Endothelial cell (in vitro differentiated cells): ENCODE measurements at regions not wholly inside any gene's neighbourhood (a gene's known extent, or its start where the extent isn't known, plus 50 kb on each side); places are given as distances from the start of the nearest gene placed in this dataset.

Experiments
- DNase-seq: peaks from one replicate; pipeline ENCODE4 v3.0.0; 2021; ENCODE audit warnings: low spot score
- H3K27ac Mint-ChIP-seq: one replicate; pipeline ENCODE4 v1.8.0; 2021; ENCODE audit warnings: mixed read lengths, inconsistent platforms; ENCODE audit not compliant: unreplicated experiment
- H3K27me3 Mint-ChIP-seq: one replicate; pipeline ENCODE4 v1.8.0; 2021; ENCODE audit warnings: mild to moderate bottlenecking, moderate library complexity, mixed read lengths, inconsistent platforms; ENCODE audit not compliant: unreplicated experiment
- H3K36me3 Mint-ChIP-seq: one replicate; pipeline ENCODE4 v1.8.0; 2021; ENCODE audit warnings: mild to moderate bottlenecking, low read depth, mixed read lengths, inconsistent platforms; ENCODE audit not compliant: unreplicated experiment
- H3K4me1 Mint-ChIP-seq: one replicate; pipeline ENCODE4 v1.8.0; 2021; ENCODE audit warnings: mild to moderate bottlenecking, mixed read lengths, inconsistent platforms; ENCODE audit not compliant: unreplicated experiment
- H3K4me3 Mint-ChIP-seq: one replicate; pipeline ENCODE4 v1.8.0; 2021; ENCODE audit warnings: mild to moderate bottlenecking, mixed read lengths, inconsistent platforms; ENCODE audit not compliant: unreplicated experiment
- H3K9me3 Mint-ChIP-seq: one replicate; pipeline ENCODE4 v1.8.0; 2021; ENCODE audit warnings: mixed read lengths, inconsistent platforms; ENCODE audit not compliant: unreplicated experiment
- TF ChIP-seq, protein P1 (sequence below): fragments of 200-600 bp; sonication (generic); IDR thresholded peaks from one replicate; pipeline ENCODE4 v1.5.0; 2021; ENCODE audit warnings: antibody characterized with exemption; ENCODE audit not compliant: unreplicated experiment

GRCh38 chr3:31102196-31102879 is 207.9 kb upstream of the GADL1 start:
- TF ChIP-seq, protein P1, sequence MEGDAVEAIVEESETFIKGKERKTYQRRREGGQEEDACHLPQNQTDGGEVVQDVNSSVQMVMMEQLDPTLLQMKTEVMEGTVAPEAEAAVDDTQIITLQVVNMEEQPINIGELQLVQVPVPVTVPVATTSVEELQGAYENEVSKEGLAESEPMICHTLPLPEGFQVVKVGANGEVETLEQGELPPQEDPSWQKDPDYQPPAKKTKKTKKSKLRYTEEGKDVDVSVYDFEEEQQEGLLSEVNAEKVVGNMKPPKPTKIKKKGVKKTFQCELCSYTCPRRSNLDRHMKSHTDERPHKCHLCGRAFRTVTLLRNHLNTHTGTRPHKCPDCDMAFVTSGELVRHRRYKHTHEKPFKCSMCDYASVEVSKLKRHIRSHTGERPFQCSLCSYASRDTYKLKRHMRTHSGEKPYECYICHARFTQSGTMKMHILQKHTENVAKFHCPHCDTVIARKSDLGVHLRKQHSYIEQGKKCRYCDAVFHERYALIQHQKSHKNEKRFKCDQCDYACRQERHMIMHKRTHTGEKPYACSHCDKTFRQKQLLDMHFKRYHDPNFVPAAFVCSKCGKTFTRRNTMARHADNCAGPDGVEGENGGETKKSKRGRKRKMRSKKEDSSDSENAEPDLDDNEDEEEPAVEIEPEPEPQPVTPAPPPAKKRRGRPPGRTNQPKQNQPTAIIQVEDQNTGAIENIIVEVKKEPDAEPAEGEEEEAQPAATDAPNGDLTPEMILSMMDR = no peak
- H3K4me1 Mint-ChIP-seq = peaks cover 6% of the 10 kb centered on the region
- H3K4me3 Mint-ChIP-seq = no peak overlapping the region
- no peaks in the 10 kb centered on the region for H3K27me3 Mint-ChIP-seq
- H3K27ac Mint-ChIP-seq = no peak overlapping the region
- DNase-seq = no peak
- no peaks in the 10 kb centered on the region for H3K9me3 Mint-ChIP-seq
- H3K36me3 Mint-ChIP-seq = no peaks in the 10 kb centered on the region

- Mint-ChIP-seq H3K27ac (no peak overlapping the region), H3K4me3 (no peak overlapping the region), H3K36me3 (no peaks in the 10 kb centered on the region), H3K9me3 (no peaks in the 10 kb centered on the region), H3K27me3 (no peaks in the 10 kb centered on the region), H3K4me1 (peaks cover 6% of the 10 kb centered on the region)
- TF ChIP-seq, protein P1 = no peak
- DNase-seq = no peak
Observed at GRCh38 chr3:31103181-31103580, 208.7 kb upstream of the GADL1 start.

DNA sequence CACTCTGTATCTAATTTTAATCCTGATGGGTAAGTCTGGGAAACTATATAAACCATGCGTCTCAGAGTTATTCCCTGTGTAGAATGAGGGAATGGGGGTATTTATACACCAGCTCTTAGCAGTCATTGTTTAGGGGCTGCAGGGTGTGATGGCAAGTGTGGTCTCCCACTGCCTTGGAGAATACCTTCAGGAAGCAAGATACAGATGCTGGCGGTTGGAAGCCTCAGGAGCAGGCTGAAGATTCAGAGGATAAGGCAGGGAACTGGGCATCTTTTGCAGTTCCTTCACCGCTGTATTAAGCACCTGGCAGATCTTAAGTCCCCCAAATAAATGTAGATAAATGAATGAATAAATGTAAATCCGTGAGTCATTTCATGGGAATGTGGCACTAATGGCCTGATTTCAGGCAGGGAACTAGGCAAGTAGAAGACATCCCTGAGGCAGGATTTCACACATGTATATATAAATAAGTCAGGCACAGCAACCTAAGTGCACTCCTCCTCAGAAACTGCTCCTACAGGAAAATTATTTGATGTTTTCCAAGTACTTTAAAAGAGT is 209.2 kb upstream of the GADL1 start:
- TF ChIP-seq, protein P1 = no peak
- Mint-ChIP-seq H3K9me3 (no peaks in the 10 kb centered on the region), H3K27me3 (no peaks in the 10 kb centered on the region), H3K27ac (no peak overlapping the region), H3K4me3 (no peak overlapping the region), H3K36me3 (no peaks in the 10 kb centered on the region), H3K4me1 (peaks cover 6% of the 10 kb centered on the region)
- no peak for DNase-seq

DNA sequence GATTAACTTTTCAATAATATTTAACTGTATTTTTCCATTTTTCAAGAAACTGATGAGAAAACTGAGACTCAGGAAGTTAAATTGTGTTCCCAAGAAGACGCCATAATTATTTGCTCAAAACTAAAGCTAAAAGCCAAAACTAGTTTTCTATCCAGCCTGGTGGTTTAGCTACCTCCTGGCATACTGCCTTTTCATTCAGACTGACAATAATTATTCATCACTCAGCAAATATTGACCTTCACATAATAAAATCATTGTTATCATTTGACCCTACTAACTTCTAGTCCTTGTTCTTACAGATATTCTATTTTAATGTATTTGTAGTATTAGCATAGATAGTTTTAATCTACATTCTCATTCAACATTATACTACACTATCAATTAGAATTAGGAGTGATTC is 210.6 kb upstream of the GADL1 start:
- no peak for DNase-seq
- Mint-ChIP-seq H3K27me3 (no peaks in the 10 kb centered on the region), H3K4me3 (no peak overlapping the region), H3K36me3 (no peaks in the 10 kb centered on the region), H3K4me1 (no peaks in the 10 kb centered on the region), H3K9me3 (no peaks in the 10 kb centered on the region), H3K27ac (no peak overlapping the region)
- TF ChIP-seq, protein P1 = no peak

DNA sequence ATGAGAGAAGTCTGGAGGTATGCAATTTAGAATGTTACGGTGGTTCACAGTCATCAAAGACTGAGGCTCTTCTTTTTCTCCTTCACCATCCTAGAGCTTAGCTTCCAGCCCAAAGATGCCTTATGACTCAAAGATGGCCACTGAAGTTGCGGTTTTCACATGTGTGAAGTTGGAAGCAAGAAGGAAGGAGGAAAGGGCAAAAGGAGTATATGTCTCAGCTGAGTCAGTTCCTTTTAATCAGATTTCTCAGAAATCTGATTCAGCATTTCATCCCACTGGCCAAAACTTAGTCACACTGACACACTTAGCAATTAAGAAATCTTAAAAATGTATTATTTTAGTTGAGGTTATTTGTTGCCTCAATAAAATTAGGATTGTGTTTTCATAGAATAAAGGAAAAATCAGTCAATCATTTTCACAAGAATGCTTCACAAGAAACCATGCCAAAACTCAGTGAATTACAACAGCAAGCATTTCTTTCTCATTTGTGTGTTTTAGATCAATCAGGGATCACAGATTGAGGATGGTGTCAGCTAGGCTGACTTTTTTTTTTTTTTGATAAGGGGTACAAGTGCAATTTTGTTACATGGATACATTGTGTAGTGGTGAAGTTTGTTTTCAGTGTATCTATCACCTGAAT is 211.1 kb upstream of the GADL1 start:
- no peak overlapping the region for H3K27ac Mint-ChIP-seq
- H3K4me1 Mint-ChIP-seq = no peaks in the 10 kb centered on the region
- H3K9me3 Mint-ChIP-seq = no peaks in the 10 kb centered on the region
- no peaks in the 10 kb centered on the region for H3K36me3 Mint-ChIP-seq
- H3K4me3 Mint-ChIP-seq = no peak overlapping the region
- DNase-seq = no peak
- no peaks in the 10 kb centered on the region for H3K27me3 Mint-ChIP-seq
- TF ChIP-seq, protein P1 = no peak
